GM19351 (cell line): ENCODE measurements at regions not wholly inside any gene's neighbourhood (a gene's known extent, or its start where the extent isn't known, plus 50 kb on each side); places are given as distances from the start of the nearest gene placed in this dataset.
"Not testable (repeated sequence)": the region's sequence is repeated elsewhere in the genome, so short reads cannot be mapped to it uniquely, and the experiment has no call there.

ENCODE experiments used
- ATAC-seq: cut with Tn5 transposase; IDR thresholded peaks from one replicate; pipeline ENCODE4 v1.9.1; 2021; ENCODE audit warnings: mild to moderate bottlenecking, moderate library complexity; ENCODE audit not compliant: unreplicated experiment

DNA sequence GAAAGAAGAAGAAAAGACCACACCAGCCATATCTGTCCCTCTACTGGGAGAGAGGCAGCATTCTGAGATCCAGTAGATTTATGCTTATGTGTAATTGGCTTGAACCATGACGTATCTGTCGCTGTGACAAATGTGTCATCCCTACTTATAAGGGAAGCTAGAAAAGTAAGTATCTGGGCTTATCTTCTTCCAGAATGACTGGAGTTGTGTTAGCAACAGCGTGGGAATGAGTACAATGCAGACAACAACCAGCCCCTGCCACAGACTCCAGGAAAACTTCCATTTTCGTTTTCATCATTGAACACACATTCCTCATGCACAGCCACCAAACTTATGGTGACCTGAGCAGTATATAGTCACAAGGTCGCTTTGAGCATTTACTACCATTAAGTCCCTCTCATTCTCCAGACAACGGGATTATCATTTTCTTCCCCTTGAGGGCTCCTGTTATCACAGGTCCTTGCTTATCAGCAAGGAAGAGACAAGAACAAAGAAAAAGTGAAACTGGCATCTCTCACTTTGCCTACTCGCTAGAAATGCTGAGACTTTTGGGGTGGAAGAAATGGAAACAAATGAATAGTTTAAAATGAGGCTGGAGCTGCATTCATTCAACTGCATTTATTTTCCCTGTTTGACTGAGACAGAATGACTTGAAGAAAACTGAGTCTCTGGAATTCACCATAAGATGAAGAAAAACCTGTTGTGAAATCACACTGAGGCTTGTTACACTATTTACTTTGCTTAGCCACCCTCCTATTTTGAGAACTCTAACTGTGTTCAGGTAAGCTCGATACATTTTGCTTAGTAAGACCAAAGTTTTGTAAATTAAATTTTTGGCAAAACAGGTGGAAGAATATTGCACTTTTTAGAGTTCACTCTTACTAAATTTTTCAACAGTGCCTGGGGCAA lies 149.3 kb upstream of the FOXQ1 start:
- ATAC-seq = no peak

DNA sequence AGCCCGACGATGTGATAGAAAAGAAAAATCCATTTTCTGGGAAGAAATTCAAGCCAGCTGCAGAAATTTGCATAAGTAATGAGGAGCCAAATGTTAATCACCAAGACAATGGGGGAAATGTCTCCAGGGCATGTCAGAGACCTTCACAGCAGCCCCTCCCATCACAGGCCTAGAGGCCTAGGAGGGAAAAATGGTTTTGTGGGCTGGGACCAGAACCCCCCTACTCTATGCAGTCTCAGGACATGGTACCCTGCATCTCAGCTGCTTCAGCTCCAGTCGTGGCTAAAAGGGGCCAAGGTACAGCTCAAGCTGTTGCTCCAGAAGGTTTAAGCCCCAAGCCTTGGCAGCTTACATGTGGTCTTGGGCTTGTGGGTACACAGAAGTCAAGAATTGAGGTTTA lies 155.5 kb upstream of the FOXQ1 start:
- not testable (repeated sequence) for ATAC-seq

DNA sequence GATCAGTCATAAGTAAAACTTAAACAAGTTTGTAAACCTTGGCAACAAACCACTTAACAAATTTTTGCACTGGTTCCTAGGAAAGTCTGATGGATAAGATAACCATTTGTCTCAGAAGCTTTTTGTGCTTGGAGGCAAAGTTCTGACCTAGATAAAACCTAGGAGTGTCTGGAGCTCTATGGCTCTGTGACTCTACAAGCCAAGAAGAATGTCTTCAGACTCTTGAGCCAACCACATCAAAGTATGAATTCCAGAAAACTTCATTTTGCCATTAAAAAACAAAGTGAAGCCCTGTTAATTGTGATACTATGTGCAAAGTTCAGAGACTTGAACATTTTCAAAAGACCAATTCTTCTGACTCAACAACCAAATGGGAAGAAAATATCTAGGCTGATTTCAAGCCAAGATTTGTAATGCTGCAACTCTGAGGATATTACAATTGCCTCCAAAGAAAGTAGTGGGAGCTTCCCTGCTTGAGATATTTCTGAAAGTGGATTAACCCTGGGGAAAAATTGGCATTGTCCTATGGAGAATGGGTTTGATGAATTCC lies 158.1 kb upstream of the FOXQ1 start:
- ATAC-seq = no peak

DNA sequence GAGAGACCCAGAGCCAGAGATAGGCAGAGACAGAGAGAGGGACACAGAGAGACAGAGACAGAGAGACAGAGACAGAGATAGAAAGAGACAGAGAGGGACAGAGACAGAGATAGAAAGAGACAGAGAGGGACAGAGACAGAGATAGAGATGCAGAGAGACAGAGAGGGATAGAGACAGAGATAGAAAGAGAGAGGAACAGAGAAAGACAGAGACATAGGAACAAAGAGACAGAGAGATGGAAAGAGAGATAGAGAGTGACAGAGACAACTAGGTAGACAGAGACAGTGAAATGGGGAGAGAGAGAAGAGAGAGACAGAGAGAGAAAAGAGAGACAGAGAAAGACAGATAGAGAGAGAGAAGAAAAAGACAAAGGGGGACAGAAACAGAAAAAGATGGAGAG lies 165.4 kb upstream of the FOXQ1 start:
- no peak for ATAC-seq

DNA sequence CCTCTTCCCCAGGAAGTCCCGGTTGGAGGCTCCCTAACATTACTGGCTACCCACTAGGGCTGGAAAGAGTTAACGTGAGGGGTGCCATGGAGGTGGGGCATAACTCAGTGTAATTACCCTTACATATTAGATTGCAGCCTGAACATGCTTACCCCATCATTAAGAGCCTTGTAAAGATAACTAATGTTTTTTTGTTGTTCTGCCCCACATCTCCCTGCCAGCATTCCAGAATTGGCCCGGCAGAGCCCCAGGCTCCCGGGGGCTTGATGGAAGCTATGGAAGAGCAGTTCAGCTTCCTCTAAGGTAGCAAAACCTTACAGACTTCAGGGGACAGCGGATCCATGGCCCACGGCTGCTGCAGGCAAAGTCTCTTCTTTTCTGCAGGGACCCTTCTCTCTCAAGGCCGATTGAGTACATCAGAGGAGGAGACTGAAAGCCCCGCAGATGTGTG lies 166.1 kb upstream of the FOXQ1 start:
- ATAC-seq = no peak

DNA sequence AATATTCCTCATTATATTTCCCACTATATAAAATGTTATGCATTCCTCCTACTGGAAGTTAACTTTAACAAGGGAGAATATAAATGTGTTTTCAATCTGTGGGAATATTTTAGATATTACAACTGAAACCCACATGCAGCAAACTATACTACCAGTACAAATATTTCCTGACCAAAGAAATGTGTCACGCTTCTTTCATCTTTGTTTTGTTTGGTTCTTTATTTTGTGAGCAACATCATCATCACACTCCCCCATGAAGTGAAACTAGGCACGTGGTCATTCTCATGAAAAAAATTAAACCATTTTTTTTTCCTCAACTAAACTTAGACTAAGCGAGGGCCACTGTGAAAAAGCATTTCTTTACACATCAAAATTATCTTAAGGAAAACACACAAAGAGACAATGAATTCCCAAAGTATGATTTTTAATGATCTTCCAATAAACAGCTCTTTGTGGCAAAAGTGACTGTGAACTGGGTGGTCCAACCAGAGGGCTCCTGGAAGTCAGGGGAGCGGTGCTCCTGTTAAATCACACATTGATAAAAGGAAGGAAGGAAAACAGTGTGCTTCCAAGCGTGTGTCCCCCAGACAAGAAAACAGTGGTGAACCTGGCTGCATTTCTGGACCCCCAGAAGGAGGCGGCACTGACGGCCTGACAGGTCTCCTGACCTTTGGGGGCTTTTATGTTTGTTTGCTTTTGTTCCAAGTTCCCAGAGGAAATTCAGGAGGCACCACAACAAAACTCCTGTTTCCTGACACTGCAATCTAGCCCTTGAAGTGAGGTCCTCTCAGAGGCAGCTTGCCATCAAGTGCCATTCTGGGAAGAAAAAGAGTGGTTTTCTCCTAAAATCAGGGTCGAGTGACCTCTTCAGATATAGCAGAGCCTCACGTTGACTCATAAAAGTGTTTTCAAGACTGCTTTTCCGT lies 166.8 kb upstream of the FOXQ1 start:
- ATAC-seq = no peak

DNA sequence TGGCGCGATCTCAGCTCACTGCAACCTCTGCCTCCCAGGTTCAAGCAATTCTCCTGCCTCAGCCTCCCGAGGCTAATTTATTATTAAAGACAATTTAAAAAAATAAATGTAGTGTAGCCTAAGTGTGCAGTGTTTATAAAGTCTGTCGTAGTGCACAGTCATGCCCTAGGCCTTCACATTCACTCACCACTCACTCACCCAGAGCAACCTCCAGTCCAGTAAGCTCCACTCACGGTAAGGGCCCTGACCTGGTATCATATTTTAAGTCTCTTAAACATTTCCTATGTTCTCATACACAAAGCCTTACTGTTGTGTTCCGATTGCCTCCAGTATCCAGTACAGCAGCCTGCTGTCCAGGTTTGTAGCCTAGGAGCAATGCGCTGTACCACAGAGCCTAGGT lies 168.2 kb upstream of the FOXQ1 start:
- ATAC-seq = no peak

DNA sequence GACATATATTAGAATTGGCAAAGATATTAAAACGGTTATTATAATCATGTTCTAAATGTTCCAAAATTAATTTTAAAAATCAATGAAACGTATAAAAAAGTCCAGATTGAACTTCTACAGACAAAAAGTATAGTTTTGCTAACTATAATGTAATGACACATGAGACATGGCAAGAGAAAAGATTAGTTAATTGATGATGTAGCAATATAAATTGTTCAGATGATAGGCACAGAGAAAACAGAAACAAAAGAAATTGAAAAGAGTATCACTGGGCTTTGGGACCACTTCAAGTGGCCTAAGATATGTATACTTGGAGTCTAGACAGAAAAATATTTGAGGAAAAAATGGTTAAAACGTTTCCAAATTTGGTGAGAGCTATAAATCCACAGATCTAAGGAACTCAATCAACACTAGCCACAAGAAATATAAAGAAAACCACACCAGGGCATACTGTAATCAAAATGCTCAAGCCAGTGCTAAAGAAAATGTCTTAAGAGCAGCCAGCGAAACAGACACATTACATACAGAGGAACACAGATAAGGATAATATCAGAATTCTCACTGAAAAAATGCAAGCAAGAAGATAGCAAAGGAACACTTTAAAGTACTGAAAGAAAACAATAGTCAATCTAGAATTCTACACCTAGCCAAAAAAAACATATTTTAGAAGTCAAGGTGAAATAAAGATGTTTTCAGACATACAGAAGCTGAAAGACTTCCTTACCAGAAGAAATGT lies 172.6 kb upstream of the FOXQ1 start:
- no peak for ATAC-seq

DNA sequence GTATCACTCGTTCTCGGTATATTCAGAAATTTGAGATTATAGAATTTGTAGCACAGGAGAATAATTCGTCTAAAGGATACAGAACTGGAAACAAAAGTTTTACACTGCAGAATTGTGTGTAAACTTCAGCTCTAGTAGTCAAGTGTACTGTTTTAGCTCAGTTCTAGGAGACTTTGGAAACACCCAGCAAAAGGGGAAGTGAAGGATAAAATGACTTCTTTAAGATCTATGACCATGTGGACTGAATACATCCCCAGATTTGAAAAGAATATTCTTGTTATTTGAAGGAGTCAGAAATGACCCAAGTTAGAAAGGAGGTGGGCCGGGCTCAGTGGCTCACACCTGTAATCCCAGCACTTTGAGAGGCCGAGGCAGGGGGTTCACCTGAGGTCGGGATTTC lies 174.0 kb upstream of the FOXQ1 start:
- no peak for ATAC-seq

DNA sequence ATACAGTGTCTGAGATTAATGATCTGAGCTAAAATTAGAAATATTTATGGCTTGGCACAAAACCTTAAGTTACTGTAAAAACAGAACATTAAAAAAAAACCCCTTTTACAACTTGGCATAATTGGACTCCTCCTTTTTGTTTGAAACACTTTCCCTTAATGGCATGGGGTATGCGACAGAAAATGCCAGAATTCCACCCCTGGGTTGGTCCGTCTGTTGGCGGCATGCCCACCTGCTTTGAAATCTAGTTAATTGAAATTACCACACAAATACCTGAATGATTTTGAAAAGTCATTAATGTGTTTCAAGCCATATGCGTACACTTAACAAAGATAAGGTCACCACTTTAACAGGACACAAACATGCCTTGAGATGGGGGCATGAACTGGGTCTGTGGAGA lies 175.1 kb upstream of the FOXQ1 start:
- ATAC-seq = no peak

DNA sequence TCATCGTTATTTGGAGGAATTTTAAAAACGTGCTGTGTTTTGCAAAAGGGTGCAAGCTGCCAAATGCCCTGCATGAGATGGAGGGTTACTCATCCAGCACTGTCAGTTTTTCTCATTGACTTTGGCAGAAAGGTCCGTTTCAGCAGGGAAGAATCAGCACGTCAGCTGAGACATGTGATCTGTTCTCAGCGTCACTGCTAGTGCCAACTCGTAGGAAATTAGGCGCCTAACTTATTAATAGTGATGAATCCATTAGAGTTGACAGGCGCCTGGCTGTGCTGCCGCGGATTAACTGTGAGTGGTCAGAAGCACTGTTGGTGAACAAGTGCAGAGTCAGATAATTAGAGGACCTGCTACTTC lies 175.5 kb upstream of the FOXQ1 start:
- ATAC-seq = no peak

DNA sequence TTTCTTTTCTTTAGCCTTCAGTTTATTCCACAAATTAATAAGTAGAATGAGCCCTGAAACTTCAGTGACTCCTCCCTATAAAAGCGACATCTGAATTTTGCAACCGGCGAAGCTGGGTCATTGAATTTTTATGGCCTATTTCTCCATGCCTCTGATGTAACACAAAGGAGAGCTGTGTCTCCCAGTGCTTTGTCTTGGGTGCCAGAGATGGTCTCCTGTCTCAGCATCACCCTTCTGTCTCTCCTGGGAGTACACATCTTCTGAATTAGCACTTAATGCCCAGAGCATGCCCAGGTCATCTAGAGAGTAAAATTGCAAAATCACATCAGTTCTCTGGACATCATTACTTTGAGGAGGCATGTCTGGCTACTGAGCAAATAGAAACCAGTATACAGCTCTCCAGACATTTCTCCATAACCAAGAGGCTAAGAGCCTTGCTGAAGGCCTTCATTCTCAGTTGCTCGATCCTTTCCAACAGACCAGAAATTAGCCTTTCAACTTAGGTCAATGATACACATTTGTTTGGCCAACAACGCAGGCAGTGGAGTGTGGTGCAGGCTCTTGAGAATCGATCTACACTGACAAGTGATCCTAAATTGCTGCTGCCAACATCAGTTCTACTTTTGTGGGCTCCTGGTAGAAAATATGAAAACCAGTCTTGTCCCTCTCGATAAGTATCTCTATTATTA lies 176.0 kb upstream of the FOXQ1 start:
- ATAC-seq = no peak

DNA sequence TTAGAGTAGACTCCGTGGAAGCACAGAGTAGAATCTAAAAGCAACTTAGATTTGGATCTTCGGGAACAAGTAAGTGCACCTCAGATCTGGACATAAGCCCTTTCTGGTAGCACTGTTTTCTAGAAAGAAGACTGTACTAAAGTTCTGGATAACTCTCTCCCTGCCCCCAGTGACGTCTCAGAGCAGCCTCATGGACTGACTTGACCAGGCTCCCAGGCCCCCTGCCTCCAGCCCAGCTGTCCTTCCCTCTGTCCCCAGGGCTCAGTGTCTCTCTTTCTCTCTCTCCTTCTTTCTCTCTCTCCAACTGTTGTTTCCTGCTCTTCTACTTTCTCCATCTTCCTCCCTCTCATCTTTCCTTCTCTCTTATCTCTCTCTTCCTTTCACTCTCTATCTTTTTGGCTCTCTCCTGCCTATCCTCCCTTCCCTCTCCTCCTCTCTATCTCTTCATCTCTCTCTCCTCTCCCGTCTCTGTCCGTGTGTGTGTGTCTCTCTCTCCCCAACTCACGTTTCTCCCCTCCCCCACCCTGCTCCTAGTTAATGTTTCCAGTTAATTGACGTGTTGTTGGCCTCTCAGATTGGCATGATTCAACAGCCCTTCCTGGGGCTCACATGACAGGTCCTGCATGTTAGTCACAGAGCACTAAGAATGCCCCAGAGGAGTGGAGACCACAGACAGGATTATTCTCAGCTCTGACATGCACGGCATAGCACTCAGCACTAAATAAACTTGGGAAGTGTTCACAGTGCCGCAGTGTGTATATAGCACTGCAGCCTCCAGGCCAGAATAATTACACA lies 180.4 kb upstream of the FOXQ1 start:
- ATAC-seq = no peak

DNA sequence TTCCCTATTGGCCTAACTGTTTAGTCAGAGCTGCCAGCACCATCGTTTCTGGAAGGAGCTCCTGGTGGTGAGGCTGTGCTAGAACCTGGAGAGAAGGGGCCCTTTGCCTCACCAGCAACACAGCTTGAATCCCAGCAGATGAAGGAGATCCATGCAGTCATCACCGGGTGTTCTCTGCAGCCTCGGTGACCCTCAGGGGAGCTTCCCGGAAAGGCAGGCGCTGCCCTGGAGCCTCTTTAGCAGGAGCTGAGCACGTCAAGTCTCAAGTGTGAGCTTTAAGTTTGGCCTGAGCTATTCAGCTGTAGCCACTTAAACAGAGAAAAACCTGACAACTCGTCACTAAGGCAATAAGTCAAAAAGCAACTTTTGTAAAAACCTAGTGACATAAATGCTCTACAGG lies 181.2 kb upstream of the FOXQ1 start:
- no peak for ATAC-seq

DNA sequence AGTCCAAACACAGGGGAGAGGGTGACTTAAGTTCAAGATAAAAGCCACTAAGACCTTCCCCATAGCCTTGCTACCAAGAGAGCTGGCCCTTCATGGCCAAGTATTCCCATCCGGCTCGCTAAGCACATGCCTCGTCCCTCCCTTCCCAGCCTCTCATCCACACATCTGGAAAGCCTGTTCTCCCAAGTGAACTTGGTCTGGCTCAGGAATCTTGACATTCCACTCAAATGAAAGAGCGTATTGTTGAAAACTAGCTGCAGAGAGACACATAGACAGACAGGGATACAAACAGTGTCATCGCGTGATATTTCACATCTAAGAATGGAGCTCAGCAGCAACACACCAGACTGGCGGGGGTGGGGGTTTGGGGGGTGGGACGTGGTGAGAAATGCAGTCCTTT lies 182.8 kb upstream of the FOXQ1 start:
- no peak for ATAC-seq

DNA sequence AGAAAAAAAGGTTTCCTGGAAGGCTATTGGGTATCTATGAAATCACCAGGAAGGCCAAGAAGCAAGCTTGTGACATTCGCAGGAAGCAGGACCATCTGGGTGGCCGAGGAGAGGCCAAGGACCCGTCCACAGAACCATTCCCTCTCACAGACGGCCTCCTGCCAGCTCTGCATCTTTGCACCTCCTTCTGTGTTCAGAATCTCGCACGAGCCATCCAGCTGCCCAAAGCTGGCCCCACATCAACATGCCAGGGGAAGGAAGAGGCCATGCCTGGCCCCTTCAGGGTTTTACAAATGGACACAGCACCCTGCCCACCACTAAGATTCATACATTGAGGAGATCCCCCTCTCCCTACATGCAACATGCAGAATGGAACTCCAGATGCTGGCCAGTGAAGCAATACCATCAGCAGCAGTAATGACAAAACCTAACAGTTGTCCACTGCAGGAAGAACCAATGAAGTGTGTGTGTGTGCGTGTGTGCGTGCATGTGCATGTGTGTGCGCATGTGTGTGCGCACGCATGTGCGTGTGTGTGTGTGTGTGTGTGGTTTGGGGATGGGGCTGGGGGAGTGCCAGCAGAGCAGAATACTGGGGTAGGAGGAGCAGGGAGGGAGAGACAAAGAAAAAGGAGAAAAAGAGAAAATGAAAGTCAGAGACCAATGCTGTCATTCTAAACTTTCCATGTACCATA lies 184.2 kb upstream of the FOXQ1 start:
- no peak for ATAC-seq

DNA sequence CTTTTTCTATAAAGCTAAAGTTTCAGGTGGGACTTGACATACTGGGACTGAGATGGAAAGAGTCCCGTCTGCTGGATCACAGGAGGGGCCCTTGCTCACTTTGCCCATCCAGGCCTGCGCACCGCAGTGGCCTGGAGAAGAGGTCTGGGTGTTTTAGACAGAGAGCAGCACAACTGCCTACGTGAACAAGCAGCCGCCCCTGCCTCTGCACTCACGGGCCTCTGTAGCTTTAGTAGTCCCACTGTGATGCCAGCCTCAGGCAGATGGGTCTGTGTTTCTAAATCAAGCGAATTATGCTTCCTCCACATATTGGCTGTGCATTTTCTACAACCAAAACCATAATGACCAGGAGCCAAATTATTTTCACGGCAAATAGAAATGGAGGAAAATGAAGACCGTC lies 184.8 kb upstream of the FOXQ1 start:
- no peak for ATAC-seq

DNA sequence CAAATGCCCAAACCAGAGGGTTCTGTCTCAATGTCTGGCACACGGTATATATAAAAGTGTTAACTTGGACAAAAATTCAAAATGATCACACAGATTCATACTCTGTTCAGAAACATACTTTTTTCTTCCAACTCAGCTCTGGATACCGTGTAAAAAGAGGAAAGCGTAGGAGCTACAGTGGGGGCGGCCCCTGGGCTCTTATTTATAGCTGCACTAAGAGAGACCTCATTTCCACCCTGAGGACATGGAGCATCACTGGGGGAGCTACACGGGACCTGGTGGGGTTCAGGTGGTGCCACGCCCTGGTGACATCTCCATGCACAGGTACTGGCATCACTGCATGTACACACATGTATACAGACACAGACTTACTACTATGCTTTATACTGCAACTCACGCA lies 185.9 kb upstream of the FOXQ1 start:
- ATAC-seq = no peak

DNA sequence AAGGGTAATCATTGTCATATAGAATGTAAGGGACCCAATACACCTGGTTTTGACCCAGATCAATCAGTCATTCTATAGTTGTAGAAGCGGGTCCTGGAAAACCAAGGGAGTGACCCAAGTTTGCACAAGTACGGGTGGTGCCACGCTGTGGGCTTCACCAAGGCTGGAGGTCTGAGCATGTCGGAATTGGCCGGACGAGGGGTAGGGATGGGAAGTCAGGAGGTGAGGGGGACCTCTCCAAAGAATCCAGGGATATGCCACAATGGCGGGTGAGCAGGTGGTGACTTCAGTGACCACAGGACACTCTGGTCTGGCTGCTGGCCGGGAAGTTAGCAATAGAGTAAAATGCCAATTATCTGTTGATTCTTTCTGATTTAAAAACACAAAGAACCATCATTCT lies 186.6 kb upstream of the FOXQ1 start:
- no peak for ATAC-seq
